T47D (cell line): ENCODE measurements at regions not wholly inside any gene's neighbourhood (a gene's known extent, or its start where the extent isn't known, plus 50 kb on each side); places are given as distances from the start of the nearest gene placed in this dataset.
"Not testable (repeated sequence)": the region's sequence is repeated elsewhere in the genome, so short reads cannot be mapped to it uniquely, and the experiment has no call there.

Source experiments
- DNase-seq, 2 experiments: peaks; one replicate each; pipeline versions ENCODE4 v3.0.0 to v3.0.0-alpha.2; 2011 to 2012; ENCODE audit warnings: low read depth in 1 of 2, low spot score in 1 of 2
- in situ Hi-C: cut with HindIII; loops from 2 replicates; pipeline ENCODE4 v1.10.0; 2016; ENCODE audit warnings: low sequenced_read_pairs, low pct_unique_long_range_greater_than_20kb

DNA sequence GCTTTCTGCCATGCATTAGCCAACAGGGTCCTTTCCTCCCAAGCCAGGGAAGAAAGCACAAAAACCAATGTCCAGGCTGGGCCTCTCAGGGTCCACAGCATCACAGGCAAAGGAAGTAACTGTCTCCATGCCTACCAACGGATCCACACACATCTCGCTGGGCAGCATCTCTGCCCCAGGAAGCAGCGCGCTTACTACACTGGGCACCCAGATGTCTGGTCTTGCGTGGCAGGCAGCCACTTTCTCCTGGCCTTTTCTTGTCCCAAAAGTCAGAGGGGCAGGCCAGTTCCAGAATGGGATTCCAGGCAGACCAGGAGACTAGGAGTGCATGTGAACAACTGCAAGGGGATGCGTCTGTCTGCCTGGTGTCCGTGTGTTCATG, 153.3 kb upstream of the PLGLB2 start:
- DNase-seq, in situ Hi-C loops: not testable (repeated sequence)

DNA sequence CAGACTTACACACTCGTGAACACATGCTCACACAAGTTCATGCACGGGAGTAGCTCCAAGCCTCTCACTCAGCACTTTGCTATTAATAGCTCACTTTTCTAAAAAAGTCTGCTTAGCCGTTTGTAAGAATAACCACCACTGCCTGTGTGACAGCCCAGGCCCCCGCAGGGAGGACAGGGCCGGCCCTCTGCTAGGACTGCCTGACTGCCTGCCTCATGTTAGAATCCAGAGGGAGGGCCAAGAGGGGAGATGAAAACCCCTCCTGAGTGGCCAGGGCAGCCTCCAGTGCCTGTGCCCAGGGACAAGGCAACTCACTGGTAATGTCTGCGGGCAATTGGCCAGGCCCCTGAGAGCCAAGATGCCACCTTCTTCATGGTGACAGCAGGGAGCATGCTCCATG, 152.9 kb upstream of the PLGLB2 start:
- DNase-seq, in situ Hi-C loops: not testable (repeated sequence)

DNA sequence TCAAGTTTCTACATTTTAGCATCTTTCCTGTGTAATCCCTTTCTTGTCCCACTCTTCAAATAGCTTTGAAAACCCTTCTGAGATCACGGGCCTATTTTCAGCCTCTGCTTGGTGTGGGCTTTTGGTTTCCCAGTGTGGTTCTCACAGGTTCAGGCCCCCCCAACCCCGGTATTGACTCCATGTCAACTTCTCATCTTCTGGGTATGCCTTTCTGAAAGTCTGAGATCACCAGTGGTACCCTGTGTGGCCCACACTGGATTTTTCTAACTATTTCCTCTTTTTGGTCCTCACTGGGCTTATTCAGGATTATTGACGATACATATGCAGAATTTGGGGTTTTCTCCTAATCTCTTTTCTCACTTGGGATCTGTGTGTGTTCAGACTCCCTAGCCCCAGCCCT, 146.9 kb upstream of the PLGLB2 start:
- in situ Hi-C loops, DNase-seq: not testable (repeated sequence)

DNA sequence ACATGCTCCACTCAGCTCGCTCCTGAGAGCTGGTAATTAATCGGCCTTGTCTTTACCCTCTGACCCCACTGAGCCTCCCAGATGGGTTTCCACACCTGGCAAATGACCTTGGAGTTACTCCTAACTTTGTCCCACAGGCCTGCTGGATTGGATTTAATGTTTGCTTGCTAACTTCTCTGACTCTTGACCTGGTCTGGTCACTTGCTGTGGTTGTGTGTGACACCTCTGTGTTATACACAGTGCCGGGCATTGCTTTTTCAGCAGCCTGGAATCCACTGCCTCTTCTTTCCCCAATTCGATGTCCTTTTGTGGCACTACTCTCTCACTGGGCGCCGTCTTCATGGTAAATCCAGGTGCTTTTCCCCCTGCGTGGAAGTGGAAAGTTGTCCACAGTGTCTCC, 145.8 kb upstream of the PLGLB2 start:
- DNase-seq, in situ Hi-C loops: not testable (repeated sequence)

DNA sequence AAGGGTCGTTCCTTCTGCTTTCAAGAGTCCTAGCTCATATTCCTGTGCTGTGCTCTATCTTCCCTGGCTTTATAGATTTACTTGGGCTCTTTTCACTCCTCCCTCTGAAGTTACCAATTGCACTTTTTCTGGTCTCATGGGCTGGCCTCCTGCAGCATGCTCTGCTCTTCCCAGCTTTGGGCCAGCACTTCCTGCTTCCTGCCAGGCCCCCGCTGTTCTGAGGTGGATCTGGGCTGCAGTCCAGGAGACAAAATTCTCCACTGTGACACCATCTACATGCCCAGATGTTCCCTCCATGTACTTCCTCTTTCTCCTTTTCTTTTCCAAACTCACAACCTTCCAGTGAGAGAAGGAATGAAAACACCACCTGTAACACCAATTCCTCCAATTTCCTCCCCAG, 145.2 kb upstream of the PLGLB2 start:
- DNase-seq, in situ Hi-C loops: not testable (repeated sequence)

DNA sequence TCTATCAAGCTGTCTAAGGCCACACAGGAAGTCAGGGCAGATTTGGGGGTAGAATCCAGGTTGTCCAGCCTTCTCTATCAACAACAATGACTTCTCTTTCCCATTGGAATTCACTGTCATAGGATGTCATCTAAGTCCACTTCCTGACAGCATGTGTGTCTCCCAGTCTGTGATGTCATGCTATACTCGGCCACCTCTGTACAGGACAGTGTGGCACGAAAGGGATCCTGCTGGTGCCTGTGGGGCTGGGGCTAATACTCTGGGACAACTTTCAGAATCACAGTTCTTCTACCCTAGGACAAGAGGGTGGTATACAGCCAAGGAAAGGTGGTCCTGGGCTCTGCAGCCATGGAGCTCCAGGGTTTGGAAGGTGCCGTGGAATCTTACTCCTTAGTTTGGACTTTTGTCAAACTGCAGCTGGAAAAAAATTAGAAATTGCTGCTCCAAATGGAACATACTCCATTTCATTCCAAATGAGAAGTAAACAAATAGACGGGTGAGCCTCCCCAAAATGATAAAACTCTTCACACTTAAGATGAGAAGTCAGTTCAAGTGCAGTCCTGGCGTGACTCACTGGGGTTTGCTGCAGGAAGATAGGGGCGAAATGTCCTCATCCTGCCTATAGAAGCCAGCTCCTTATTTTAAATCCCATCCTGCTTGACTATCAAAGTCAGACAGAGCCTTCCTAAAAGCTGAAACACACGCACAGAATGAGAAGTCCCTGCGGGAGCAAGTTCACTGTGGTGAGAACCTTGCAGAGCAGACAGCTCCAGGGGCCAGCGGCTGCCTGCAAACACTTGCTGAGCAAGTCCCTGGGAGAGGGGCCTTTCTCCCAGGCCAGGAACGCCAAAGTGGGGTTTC, 144.2 kb upstream of the PLGLB2 start:
- in situ Hi-C loops, DNase-seq: not testable (repeated sequence)

DNA sequence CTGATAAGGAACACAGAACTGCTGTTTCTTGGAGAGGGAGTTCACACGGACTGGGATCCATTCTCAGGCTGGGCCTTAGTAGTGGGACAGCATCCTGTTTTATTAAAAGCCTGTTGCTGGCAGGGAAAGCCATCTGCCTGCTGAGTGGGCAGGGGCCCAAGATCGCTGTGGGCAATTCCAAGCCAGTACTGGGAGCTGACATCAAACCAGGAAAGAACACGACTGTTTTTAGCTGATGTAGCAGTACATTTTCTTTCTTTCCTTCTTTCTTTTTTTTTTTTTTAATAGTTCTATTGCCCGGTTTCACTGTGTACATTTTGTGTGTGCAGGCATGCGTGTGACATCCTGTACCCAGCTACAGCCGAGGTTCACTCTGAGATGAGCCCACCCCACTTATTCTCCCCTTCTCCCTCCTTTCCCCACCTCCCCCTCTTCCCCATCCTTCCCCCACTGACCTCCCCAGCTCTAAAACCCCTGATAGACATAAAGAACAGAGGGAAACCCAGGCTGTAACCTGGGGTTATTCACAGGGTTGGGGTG, 143.5 kb upstream of the PLGLB2 start:
- in situ Hi-C loops, DNase-seq: not testable (repeated sequence)

DNA sequence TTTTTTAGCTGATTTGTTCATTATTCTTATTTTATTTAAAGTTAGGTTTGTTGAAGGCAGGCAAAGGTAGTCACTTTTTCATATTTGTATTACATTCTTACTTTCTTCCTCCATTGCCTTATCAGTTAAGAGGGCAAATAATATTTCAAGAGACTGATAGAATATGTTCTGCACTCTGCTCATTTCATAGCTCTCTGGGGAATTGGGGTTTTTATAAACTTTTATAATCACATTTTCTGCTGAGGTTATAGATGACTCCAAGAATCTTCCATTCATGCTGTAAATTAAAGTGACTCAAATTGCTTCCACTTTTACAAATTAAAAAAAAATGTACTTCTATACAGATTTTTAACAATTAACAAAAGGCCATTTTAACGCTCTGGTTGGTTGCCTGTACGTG, 142.9 kb upstream of the PLGLB2 start:
- in situ Hi-C loops, DNase-seq: not testable (repeated sequence)

DNA sequence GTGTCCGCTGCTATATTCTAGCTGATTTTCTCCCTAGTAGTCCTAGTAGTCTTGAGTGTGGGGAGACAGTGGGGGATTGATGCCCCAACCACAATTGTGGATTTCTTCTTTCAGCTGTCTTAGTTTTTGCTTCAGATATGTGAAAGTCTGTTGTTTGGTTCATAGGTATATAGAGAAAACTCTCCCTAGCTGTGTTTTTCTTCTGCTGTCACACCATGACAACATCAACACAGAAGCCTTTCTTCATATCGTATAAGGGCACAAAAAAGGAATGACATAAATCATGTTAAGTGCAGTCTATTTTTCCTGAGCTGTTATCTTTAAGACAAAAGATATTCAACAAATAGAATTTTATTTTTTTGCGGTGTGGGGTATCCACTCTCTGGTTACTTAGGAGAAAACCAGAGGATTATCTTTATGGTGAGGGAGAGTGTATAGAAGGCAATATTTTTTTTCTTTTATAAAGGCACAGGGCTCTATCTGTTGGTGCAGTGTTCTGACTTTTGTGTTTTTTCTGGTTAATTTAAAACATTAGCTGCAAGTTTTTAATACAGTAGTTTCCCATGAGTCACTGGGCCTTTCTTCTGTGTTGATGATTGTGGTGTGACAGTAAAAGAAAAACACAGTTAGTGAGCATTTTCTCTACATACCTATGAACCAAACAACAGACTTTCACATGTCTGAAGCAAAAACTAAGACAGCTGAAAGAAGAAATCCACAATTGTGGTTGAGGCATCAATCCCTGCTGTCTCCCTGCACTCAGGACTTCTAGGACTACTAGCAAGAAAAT, 139.3 kb upstream of the PLGLB2 start:
- in situ Hi-C loops, DNase-seq: not testable (repeated sequence)

DNA sequence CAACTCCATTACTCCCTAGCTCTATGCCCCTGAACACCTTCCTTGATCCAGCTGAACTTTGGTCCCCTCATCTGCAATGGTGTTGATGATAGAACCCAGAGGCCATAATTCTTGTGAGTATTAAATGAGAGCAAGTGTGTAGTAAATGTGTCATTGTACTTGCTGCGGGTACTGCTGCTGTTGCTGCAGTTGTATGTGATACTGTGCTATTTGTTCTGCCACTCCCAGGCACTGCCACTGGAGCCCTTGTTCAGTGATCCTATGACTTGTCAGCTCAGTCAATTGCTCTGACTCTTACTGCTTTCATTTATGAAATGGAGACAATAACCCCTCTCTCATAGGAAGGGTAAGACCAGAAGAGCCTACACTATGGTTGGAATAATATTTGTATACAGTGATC, 136.9 kb upstream of the PLGLB2 start:
- in situ Hi-C loops, result not testable (repeated sequence)

DNA sequence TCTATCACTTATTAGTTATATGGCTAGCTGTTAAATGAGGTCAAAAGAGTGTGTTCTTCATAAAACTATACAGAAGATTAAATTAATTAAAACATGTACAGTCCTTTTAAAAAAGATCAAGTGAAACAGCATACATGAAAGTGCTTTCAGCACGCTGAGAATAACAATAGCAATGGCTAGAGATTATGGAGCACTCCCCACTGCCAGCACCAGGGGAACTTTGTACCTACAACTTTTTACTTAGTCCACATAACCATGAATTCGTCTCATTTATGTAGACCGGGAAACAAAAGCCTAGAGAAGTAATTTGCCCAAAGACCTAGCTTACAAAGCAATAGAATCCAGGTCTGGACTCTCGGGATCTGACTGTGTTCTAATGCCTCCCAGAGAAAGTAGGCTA, 136.5 kb upstream of the PLGLB2 start:
- DNase-seq, in situ Hi-C loops: not testable (repeated sequence)

More for the DNA sequence above, 136.9 kb upstream of the PLGLB2 start:
- DNase-seq, result not testable (repeated sequence)

DNA sequence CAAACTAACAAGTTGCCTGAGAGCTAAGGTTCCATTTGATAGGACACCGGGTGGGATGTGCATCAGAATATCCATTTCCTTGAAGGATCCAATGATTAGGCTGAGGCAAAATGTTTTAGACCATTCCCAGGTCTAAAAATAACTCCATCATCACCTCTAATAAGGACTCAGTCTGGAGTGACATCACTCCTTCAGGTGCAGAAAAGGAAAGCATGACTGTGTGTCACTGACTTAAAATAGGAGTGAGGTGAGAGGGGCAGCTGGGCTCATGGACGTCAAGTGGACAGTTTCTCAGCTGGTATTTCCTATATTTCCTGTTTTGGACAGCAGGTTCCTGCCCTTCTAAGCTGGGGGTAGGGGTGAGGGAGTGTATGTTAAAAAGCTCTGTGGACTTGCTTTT, 135.9 kb upstream of the PLGLB2 start:
- in situ Hi-C loops, DNase-seq: not testable (repeated sequence)

DNA sequence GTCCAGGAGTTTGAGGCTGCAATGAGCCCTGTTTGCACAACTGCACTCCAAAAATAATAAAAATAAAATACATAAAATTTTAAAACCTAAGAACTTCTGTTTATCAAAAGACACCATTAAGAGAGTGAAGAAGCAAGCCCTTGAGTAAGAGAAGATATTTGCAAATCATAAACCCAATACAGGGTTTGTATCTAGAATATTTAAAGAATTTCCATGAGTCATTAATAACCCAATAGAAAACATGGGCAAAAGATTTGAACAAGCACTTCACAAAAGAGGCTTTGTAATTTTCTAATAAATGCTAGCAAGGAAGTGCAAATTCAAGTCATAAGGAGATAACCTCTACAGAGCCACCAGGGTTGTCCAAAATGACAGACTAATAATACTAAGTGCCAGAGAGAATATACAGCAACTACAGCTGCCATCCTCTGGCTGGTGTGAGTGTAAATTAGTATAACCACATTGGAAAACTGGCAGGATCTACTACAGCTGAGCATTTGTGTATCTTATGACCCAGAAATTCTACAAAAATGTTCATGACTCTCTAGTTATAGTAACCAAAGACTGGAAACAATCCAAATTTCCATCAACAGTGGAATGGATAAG, 133.0 kb upstream of the PLGLB2 start:
- DNase-seq, in situ Hi-C loops: not testable (repeated sequence)

DNA sequence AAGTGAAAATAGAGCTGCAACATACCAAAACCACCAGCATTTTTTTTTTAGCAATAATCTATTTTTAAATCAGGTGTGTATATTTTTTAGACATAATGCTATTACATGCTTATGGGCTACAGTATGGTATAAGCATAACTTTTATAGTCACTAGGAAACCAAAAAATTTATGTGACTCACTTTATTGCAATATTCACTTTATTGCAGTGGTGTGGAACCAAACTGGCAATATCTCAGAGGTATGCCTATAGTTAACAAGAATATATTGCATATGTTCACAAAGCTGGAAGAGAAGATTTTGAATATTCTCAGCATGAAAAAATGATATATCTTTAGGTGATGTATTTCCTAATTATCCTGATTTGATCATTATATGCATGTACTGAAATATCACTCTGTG, 128.8 kb upstream of the PLGLB2 start:
- in situ Hi-C loops, DNase-seq: not testable (repeated sequence)

DNA sequence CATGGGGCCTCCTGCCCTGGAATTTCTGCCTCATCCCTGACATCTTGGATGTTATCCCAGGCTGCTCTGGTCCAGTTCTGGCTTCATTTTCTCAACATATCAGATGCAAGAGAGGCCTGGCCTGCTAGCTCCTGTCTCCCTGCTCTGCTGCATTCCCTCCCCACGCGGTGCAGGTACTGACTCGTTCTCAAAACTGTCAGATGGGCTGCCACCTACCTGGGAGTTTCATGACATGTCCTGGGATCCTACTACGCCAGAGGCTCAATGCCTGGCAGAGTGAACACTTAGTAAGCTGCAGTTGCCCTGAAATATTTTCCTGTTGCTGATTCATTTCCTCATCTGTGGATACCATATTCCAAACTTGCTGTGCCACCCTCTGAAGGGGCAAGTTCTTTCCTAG, 126.7 kb upstream of the PLGLB2 start:
- in situ Hi-C loops, DNase-seq: not testable (repeated sequence)

DNA sequence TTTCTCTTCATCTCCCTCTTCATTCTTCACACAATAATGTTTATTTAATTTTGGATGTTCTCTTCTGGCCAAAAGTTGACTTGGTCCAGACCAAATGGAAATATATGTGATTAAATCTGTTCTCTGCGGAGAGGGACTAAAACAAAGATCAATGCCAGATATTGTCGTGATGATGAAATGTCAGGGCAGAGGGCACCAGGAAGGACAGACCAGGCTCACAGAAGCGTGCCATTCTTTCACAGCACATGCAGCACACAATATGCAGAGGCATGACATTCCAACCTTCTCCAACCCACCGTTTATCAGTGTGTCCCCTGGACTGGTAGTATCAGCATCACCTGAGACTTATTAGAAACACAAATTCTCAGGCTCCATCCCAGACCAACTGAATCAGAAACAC, 125.2 kb upstream of the PLGLB2 start:
- in situ Hi-C loops, result not testable (repeated sequence)

DNA sequence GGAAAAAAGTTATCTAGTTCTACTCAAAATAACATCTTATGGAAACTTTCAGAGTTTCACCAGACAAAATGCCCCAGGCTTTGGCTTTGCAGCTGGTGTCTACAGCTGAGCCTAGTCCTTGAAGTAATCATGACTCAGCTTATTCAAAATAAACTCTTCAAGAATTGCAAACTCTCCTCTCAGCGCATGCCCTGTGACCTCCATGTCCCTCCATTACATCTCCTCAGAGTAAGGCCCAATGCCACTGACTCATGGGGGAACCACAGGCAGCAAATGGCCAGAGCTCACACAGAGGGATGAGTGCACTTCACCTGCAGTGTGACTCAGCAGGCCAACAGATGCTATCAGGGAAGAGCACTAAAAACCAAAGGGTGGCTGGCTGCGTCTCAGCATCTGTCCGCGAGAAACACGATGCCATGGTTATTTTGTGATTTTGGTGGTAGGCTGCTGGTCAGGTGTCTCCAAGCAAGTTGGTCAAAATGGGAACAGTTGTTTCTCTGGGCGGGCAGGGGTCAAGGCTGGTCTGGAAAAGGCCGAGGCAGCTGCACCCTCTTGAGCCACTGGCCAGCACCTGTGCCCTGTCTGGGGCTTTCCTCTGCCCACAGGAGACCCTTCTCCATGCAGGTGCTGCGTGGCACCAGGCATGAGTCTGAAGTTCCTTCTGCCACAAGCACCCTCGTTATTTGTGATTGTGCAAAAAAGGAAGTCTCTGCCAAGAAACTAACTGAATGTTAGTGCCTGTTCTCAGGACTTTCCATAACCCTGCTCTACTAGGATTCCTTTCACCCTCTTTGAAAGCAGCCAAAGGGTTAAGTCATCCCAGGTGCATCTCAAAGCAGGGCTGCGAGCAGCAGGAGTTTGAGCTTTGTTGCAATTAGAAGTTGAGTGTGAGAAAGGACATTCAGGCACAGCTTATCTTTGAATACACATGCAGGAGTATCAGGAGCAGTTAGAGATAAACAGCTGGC, 118.1 kb upstream of the PLGLB2 start:
- in situ Hi-C loops, DNase-seq: not testable (repeated sequence)

More for the DNA sequence above, 125.2 kb upstream of the PLGLB2 start:
- not testable (repeated sequence) for DNase-seq
